GM21737 (cell line): ENCODE measurements at regions not wholly inside any gene's neighbourhood (a gene's known extent, or its start where the extent isn't known, plus 50 kb on each side); places are given as distances from the start of the nearest gene placed in this dataset.
"Not testable (repeated sequence)": the region's sequence is repeated elsewhere in the genome, so short reads cannot be mapped to it uniquely, and the experiment has no call there.

Experiments
- ATAC-seq: cut with Tn5 transposase; IDR thresholded peaks from one replicate; pipeline ENCODE4 v1.9.1; 2021; ENCODE audit warnings: mild to moderate bottlenecking, moderate library complexity; ENCODE audit not compliant: unreplicated experiment

DNA sequence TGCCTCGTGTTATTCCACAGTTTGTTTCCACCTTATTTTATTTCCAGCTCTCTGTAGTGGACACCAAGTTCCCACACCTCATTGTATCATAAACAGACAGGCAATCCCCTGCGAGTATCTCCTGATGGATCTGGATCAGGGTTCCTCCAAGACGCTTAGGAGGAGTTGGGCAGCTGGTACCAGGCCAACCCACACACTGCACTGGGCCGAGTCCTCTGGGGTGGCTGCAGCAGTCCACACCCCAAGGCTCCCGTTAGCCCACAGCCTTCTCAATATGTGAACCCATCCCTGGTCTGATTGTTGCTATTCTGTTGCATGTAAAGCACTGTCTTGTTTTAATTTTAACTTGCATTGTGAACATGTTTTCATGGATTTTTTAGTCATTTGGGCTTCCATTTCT is 178.8 kb upstream of the RAB6C start:
- no peak for ATAC-seq

DNA sequence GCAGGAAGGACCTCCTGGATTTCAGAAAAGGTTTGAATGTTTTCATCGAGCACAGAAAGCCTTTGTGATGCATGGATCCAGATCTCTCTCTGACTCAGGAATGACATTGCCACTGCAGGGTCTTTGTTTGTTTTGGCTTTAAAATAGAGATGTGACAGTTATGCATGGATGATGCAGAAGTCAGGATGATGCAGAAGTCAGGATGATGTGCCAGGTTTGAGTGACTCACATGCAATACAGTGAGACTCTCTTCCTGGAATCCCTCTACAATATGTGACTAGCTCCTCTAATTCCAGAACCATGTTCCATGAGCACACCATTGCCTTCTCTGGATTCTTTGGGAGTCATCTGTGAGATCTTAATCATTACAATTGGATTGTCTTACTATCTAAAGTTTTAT is 177.9 kb upstream of the RAB6C start:
- ATAC-seq, result no peak

DNA sequence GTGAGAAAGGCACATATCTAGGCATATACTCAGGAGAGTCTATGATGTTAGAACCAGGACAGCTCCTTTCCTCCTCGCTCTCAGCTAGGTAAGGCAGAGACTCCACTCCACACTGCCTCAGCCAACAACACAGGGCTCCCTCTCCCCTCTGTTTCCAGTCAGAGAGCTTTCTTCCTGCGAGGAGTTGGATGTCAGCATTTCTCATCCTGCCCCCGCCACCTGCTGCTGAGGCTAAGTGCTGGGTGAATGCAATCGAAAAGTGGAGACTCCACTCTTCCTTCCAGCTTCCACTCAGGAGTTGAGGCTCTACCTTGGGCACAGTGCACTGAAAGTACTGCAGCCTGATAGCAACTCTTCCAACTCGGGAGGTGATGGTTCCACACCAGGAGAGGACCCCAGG is 177.2 kb upstream of the RAB6C start:
- no peak for ATAC-seq

GRCh38 chr2:129803032-129803431 is 176.4 kb upstream of the RAB6C start:
- no peak for ATAC-seq

GRCh38 chr2:129803871-129804270 is 175.6 kb upstream of the RAB6C start:
- no peak for ATAC-seq

GRCh38 chr2:129805899-129806298 is 173.6 kb upstream of the RAB6C start:
- no peak for ATAC-seq

DNA sequence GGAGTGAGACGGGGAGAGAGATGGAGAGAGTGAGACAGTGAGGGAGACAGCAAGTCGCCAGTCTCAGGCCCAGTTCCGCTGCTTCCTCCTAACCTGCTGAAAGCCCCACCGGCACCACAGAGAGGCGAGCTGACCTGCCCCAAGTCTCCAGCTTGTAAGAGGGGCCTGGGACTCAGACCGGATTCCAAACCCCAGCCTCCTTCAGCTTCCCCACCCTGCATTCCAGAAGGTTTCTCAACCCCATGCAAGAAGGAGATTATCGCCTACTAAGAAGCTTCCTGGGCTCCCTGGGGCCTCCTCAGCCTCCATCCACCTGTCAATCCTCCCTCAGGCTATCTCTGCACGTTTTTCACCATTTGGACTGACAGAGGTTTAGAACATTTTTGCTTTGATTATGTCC is 173.1 kb upstream of the RAB6C start:
- no peak for ATAC-seq

GRCh38 chr2:129806990-129807389 is 172.5 kb upstream of the RAB6C start:
- no peak for ATAC-seq

GRCh38 chr2:129807642-129808338 is 171.7 kb upstream of the RAB6C start:
- not testable (repeated sequence) for ATAC-seq

DNA sequence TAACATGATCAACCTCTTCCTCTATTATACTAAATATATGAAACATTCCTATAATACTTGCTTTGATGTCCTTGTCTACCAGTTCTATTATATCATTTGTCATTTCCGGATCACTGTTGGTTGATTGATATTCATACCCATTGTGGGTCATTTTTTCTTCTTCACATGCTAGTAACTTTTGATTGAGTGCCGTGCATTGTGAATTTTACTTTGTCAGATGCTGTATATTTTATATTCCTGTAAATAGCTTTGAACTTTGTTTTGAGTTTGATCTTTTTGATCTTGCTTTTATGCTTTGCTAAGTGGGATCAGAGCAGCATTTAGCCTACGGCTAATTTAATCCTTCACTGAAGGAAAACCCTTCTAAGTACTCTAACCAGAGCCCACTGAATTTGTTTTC is 168.9 kb upstream of the RAB6C start:
- no peak for ATAC-seq

GRCh38 chr2:129812071-129812470 is 167.4 kb upstream of the RAB6C start:
- no peak for ATAC-seq

DNA sequence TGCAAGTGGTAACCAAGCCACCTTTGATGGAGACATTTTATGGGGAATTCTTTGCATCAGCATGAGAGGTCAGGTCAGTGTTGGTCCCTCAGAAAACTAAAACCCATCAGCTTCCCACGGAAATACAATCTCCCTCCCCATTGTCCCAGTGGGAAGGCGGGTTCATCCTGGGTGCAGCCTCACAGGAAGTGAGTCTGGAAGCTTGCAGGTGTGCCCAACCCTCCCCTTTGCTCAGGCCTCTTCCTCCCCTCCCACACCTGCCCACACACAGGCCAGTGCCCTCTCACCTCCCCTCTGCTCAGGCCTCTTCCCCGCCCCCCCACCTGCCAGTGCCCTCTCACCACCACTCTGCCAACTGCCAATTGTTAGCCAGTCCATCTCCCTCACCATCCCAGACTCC is 166.8 kb upstream of the RAB6C start:
- no peak for ATAC-seq

DNA sequence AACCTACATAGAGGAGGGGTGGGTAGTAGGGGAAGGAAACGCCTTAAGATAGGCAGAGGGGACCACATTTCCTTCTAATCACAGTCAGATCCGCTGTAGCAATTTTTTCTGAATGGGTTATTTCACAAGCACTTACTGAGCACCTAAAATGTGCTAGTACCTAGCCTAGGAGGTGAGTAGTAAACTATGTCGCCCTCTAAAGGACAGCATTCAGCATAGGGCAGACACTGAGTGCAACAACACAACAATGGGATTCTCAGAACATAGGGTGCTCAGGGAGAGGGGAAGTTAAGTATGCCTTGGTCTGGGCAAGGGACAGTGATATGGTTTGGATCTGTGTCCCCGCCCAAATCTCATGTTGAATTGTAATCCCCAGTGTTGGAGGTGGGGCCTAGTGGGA is 166.1 kb upstream of the RAB6C start:
- no peak for ATAC-seq

- no peak for ATAC-seq
Observed at GRCh38 chr2:129816813-129817574, 162.5 kb upstream of the RAB6C start.

DNA sequence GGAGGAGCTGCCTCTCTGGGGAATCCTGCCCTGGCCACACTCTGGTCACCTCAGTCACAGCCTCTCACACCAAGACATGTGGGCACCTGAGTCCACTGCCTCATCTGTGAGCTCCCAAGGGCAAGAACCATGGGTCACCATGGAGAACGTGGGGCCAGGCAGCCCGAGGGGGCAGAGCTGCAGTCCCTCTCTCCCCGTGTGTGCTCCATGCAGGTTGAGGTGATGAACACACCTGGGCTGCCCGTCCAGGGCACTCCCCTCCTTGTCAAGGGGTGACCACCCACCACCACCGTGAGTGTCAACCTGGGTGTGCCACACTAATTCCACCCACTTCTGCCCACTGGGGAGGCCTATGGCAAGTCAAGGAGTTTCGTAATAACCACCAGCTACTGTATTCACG is 159.6 kb upstream of the RAB6C start:
- no peak for ATAC-seq

DNA sequence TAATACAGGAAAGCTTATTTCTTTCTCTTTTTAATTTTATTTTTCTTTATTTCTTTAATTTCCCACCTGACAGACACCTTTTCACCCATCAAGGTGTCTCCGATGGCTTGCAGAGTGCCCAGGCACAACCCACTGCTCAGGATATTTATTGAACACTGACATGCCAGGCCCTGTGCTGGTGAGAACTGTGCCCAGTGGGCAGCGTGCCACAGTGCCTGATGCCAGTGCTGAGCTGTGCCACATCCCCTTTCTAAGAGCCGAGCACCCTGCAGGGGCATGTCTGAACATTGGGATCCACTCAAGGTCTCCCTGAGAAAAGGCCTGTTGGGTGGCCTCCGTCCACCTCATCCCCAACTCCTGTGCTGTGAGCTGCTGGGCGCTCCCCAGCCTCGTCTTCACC is 158.6 kb upstream of the RAB6C start:
- ATAC-seq, result no peak

DNA sequence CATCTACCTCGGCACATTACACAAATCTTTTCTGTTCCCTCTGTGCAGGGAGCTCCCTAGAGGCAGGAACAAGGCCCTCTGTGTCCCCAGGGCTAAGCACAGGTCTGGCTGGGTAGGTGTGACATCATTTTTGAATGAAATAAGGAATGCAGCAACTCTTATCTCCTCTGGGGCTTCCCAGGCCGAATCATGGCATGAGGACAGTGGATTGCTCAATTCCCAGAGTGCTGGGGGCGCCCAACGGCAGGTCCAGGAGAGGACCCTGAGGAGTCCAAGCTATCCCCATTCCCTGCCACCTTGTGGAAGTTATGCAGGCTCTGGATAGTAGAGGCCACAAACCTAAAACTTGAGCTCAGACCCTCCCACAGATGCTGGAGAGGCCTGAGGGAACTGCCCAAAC is 158.0 kb upstream of the RAB6C start:
- no peak for ATAC-seq

- no peak for ATAC-seq
Observed at GRCh38 chr2:129823044-129823443, 156.4 kb upstream of the RAB6C start.

DNA sequence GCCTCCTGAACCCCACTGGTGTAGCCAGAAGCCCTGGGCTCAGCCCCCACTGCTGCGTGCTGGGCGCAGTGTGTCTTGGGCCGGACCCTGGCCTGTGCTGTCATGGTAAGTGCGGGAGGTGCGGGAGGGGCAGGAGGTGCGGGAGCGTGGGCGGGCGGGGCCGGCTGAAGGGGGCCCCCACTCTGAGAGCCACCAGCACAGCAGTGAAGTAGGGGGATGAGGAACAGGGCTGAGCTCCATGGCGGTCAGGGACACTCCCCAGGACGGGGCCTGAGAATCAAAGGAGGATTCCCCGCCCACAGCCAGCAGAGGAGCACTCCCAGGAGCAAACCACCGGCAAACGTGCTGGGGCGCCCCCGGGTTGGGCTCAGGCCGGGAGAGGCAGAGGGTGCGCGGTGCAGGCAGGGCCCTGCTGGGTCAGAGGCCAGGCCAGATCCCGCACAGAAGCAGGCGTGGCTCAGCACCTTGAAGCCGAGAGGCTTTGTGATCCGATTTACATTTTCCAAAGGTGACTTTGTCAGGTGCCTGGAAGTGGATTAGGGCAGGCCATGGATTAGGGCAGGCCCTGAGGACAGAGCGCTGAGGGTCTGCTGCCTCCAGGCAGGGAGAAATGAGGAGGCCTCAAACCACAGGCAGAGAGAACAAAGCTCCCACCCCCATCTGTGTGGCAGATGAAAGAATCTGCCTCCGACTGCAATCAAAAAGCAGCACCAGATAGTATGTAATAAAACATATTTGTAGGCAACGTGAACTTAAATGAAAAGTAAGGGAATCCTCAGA is 152.0 kb upstream of the RAB6C start:
- no peak for ATAC-seq

DNA sequence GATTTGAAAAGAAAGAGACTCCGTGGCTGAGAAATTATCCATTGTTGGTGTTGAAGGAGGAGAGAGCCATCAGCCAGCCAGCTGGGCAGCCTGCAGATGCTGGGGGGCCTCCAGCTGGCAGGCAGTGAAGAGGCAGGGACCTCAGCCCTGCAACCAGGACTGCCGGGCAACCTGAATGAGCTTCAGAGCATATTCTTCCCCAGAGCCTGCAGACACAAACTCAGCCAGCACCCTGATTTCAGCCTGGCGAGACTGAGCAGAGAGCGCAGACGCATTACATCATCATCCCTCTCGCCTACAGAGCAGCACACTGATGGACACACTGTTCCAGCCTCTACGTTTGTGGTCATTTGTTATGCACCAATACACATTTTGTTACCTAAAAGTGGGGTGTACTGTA is 150.7 kb upstream of the RAB6C start:
- ATAC-seq, result no peak

DNA sequence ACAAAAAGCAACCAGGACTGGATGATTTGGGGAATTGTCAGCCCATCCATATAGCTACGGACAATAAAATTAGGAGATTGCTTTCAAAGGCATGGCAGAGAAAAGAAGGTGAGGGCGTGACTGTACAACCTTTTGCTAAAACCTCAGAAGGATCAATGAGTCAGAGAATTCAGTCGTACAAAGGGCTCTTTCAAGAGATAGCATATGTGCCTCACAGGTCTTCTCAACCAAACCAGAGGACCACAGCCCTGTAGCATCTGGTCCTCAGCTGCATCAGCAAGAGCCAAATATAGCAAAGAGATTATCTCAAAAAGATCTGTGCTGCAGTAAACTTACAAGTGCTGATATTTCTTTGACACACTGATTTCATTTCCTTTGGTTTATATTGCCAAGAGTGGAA is 149.9 kb upstream of the RAB6C start:
- ATAC-seq, result no peak

DNA sequence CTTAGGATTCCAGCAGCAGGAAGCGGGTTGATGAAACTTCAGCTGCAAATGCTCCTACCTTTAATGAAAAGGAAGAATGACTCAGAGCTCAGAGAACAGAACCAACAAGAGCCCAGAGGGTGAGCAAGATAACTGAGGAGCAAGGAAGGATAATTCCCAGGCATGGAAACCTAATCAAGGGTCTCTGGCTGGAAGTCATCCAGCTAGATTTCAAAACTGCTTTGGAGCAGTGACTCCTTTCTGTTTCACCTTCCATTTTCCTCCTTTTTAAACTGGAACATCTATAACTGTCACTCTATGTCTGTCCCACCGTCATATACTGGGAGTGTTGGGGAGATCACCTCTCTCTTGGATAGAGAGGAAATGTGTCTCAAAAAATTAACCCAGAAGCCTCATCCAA is 148.4 kb upstream of the RAB6C start:
- no peak for ATAC-seq
